ENCODE measurements at regions not wholly inside any gene's neighbourhood (a gene's known extent, or its start where the extent isn't known, plus 50 kb on each side); places are given as distances from the start of the nearest gene placed in this dataset.

DNA sequence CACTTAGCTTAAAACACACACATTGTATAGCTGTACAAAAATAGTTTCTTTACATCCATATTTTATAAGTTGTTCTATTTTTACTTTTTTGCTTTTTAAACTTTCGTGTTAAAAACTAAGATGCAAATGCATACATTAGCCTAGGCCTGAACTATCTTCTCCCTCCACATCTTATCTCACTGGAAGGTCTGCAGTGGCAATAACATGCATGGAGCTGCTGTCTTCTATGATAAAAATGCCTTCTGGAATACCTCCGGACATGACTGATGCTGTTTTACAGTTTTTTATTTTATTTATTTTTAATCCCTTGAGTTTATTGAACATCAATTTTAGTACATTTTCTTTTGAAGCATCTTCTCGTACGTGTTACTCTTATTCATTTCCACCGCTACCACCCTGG is 112.3 kb upstream of the TSPAN8 start:
- TF ChIP-seq POLR2A (IDR thresholded peaks at IDR 0.05), result no peak
- TF ChIP-seq, protein P1, sequence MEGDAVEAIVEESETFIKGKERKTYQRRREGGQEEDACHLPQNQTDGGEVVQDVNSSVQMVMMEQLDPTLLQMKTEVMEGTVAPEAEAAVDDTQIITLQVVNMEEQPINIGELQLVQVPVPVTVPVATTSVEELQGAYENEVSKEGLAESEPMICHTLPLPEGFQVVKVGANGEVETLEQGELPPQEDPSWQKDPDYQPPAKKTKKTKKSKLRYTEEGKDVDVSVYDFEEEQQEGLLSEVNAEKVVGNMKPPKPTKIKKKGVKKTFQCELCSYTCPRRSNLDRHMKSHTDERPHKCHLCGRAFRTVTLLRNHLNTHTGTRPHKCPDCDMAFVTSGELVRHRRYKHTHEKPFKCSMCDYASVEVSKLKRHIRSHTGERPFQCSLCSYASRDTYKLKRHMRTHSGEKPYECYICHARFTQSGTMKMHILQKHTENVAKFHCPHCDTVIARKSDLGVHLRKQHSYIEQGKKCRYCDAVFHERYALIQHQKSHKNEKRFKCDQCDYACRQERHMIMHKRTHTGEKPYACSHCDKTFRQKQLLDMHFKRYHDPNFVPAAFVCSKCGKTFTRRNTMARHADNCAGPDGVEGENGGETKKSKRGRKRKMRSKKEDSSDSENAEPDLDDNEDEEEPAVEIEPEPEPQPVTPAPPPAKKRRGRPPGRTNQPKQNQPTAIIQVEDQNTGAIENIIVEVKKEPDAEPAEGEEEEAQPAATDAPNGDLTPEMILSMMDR (IDR thresholded peaks at IDR 0.05), result no peak
